Epithelial cell of esophagus (primary cell): ENCODE measurements at regions not wholly inside any gene's neighbourhood (a gene's known extent, or its start where the extent isn't known, plus 50 kb on each side); places are given as distances from the start of the nearest gene placed in this dataset.

Experiments
- DNase-seq: peaks from one replicate; pipeline ENCODE4 v3.0.0; 2010; ENCODE audit warnings: low read depth
- H3K4me3 ChIP-seq: 2 replicates; pipeline ENCODE4 v1.5.1; 2011; ENCODE audit warnings: mild to moderate bottlenecking, low read length, control low read depth
- TF ChIP-seq, protein P1 (sequence below): IDR thresholded peaks from 2 replicates; pipeline ENCODE4 v1.5.1; 2011; ENCODE audit warnings: low read depth, mild to moderate bottlenecking, low read length, control low read depth, inconsistent platforms; ENCODE audit not compliant: insufficient read depth; ENCODE audit errors: missing control alignments

DNA sequence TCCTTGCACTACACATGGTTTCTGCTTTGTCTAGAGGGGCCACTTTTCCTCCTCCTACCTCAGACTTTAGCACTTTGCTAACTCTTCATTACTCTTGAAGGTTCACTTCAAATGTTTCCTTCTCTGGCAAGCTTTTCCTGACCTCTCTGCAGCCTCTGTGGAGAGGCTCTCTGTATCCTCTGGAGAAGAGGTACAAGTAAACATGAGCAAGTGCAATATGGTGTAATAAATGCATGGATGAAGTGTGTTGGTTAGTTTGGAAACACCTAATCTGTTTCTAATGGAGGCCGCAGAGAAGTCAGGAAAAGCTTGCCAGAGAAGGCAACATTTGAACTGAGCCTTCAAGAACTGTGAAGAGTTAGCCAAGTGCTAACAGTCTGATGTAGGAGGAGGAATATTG lies 329.3 kb downstream of the GRIN2B start:
- H3K4me3 ChIP-seq: no peak overlapping the region
- TF ChIP-seq, protein P1, sequence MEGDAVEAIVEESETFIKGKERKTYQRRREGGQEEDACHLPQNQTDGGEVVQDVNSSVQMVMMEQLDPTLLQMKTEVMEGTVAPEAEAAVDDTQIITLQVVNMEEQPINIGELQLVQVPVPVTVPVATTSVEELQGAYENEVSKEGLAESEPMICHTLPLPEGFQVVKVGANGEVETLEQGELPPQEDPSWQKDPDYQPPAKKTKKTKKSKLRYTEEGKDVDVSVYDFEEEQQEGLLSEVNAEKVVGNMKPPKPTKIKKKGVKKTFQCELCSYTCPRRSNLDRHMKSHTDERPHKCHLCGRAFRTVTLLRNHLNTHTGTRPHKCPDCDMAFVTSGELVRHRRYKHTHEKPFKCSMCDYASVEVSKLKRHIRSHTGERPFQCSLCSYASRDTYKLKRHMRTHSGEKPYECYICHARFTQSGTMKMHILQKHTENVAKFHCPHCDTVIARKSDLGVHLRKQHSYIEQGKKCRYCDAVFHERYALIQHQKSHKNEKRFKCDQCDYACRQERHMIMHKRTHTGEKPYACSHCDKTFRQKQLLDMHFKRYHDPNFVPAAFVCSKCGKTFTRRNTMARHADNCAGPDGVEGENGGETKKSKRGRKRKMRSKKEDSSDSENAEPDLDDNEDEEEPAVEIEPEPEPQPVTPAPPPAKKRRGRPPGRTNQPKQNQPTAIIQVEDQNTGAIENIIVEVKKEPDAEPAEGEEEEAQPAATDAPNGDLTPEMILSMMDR: no peak
- DNase-seq: no peak

DNA sequence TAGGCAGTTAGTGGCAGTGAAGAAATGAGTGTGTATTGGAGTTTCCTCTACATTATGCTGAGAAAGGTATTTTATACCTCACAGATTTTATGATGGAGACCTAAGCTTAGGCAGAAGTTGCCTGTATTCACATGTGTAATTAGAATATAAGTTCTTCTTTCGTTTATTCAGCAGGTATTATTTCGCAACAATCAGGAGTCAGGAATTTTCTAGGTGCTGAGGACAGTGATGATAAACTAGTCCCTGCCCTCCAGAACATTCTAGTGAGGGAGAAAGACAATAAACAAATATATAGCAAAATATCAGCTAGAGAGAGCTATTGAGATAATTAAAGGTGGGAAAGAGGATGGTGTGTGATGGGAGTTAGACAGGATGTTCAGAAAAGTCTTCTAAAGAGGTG lies 345.7 kb downstream of the GRIN2B start:
- DNase-seq: no peak
- no peak overlapping the region for H3K4me3 ChIP-seq
- TF ChIP-seq, protein P1: no peak

DNA sequence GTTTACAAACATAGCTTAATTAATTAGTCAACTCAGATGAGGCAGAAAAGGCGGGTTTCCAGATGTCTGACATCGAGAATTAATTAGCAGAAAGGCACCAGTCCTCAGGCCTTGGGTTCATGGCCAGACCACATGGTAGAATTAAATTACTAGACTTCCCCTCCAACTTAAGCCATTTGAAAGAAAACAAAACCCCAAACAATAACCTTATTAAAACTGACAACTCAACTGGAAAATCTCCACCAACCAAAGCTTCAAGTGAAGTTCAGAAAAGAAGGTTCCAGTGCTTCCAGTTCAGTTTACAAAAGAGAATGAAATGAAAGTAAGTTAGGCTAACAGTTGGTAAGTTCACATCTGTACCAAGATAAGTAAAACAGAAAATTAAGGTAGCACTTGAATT lies 349.5 kb downstream of the GRIN2B start:
- TF ChIP-seq, protein P1: no peak
- no peak overlapping the region for H3K4me3 ChIP-seq
- DNase-seq: no peak

DNA sequence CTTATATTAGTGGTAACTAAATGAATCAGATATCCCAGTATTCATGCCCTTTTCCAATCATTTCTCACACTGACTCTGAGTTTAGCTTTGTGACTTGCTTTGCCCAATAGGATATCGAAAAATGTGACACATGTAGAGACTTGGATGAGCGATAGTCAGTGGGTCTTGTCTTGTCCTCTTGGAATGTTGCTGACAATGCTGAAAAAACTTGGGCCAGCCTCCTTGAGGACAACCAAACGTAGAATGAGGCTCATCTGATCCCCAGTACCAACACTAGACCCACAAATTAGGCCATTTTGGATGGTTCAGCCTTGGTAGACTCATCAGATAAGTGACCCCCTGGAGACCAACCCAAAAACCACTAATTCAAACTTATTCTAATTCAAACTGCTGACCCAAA lies 351.0 kb downstream of the GRIN2B start:
- TF ChIP-seq, protein P1: no peak
- DNase-seq: no peak
- no peak overlapping the region for H3K4me3 ChIP-seq

DNA sequence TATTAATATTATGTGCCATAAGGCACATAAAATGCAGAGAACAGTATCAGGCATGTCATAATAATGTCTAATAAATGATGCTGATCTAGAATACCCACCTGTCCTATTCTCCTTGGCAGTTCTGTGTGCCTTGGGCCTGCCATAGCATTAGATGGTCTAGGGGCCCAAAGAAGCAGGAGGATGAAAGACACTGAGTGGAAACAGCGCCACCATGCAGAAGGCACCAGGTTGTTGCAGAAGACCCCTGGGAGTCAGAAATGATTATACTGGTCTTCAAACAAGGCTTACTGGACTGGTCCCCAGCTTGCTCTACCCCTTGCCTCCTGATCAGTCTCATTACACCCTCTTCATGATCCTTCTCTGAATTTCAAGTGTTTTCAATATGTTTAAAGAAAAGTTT lies 353.3 kb downstream of the GRIN2B start:
- no peak overlapping the region for H3K4me3 ChIP-seq
- DNase-seq: no peak
- TF ChIP-seq, protein P1: no peak

DNA sequence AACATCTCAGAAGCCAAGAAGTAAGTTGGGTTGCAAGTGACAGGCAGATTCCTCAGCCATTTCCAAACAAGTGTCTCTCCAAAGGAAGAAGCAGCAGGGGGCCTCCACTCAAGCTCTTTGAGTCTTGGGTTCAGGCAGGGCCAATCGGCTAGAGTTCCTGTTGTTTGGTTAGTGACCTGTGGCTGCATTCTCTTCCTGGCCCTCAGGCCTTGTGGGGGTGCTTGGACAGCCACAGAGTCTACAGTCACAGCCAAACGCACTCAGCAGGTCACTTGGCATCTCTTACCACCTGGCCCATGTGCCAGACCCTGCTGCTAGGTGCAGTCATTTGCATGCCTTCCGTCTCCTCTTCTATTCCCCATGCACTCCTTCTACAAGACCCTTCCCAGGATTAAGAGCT lies 353.9 kb downstream of the GRIN2B start:
- no peak overlapping the region for H3K4me3 ChIP-seq
- DNase-seq: no peak
- TF ChIP-seq, protein P1: no peak

DNA sequence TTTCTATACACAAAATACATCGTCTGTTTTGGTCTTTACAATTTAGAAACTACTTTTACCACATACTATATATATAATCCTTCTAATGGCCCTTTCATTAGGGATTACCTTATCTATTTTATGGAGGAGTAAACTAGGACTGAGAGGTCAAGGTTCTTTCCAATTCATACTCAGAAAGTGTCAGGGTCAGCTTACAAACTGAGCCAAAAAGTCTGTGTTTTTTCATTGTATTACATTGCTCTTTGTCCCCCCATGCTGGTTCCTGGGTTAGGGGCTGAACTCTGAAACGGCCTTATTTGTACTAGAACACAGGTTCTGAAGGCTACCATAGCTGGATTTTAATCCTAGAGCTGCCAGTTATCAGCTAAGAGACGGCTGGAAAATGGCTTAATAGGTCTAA lies 368.1 kb downstream of the GRIN2B start:
- TF ChIP-seq, protein P1: no peak
- no peak for DNase-seq
- H3K4me3 ChIP-seq: no peak overlapping the region
